HK-2 (cell line): ENCODE measurements at regions not wholly inside any gene's neighbourhood (a gene's known extent, or its start where the extent isn't known, plus 50 kb on each side); places are given as distances from the start of the nearest gene placed in this dataset.
"Not testable (repeated sequence)": the region's sequence is repeated elsewhere in the genome, so short reads cannot be mapped to it uniquely, and the experiment has no call there.

Source experiments
- DNase-seq: peaks from one replicate; pipeline ENCODE4 v3.0.0-alpha.2; 2018; ENCODE audit not compliant: unreplicated experiment

DNA sequence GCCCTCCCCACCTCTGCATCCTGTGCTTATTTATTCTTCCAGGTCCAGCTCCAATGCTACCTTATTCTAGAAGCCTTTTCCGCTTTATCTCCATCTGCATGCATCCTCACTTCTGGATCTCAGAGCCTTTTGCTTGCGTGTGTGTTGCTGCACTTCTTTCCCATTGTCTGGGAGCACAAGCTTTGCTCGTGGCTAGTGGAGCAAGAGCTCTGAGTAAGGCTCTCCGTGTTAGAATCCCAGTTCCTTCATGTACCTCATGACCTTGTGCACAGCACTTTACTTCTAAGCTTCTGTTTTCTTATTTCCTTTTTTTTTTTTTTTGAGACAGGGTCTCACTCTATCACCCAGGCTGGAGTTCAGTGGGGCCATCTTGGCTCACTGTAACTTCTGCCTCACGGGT is 140.0 kb upstream of the POU3F1 start:
- DNase-seq: no peak

DNA sequence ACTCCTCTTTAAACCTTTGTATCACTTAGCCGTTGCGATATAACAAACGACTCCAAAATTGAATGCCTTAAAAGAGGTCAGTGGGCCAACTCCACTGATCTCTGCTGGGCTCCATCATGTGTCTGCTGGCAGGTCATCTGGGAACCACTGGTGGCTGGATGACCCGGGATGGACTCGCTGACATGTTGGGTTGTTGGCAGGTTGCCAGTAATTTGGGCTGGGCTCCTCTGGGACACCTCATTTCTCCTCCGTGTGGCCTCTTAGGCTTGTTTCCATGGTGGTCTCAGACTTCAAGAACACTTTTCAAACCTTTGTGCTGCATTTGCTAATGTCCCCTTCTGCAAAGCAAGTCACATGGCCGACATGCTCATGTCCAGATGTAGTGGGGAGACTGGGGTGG is 139.3 kb upstream of the POU3F1 start:
- DNase-seq: no peak

DNA sequence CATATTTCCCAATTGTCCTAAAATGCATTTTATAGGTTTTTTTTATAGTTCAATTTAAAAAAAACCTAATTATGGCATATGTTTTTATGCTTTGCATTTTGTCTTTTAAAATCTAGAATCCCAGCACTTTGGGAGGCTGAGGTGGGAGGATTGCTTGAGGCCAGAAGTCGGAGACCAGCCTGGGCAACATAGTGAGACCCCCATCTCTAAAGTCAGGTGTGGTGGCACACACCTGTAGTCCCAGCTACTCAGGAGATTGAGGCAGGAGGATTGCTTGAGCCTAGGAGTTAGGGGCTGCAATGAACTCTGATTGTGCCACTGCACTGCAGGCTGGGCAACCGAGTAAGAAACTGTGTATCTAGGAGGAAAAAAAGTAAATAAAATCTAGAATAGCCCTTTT is 137.2 kb upstream of the POU3F1 start:
- DNase-seq: no peak

DNA sequence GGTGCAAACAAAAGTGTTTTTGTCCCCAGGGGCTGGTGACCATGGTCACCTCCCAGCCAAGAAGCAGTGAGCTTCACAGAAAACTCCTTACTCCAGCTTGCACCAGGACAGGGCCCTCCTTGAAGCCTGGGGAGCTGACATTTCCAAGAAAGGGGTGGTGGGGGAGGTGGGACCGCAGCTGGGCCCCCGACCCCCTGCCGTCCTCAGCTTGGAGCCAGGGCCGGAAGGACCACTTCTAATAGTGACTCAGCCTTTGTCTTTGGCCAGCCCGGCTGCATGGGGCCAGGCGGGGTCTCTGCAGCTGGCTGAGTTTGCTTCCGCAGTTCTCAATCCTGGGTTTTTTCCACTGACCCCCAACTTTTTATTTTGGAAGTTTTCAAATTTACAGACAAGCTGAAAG is 136.5 kb upstream of the POU3F1 start:
- DNase-seq: no peak

DNA sequence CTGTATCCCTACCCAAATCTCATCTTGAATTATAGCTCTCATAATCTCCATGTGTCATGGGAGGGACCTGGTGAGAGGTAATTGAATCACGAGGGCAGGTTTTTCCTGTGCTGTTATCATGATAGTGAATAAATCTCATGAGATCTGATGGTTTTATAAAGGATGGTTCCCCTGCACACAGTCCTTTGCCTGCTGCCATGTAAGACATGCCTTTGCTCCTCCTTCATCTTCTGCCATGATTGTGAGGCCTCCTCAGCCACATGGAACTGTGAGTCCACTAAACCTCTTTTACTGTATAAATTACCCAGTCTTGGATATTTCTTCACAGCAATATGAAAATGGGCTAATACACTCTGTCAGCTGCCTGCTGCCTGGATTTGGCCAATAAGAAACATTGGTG is 133.8 kb upstream of the POU3F1 start:
- DNase-seq: not testable (repeated sequence)

DNA sequence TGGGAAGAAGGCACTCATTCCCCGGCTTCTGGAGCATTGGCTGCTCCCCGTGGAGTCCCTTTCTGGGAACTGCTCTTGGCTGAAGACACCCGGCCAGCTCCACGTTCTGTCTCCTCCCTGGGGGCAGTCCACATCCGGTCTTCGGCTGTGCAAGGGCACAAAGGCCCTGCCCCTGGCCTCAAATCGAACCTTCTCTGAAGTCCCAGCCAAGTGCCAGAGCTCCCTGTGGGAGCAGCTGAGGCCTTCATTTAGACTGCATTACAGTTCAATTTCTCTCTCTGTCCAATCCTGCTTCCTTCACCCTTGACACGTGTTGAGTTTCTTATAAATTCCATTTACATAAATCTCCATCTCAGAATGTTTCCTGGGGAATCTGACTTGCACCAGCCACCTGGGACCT is 132.9 kb upstream of the POU3F1 start:
- DNase-seq: no peak

DNA sequence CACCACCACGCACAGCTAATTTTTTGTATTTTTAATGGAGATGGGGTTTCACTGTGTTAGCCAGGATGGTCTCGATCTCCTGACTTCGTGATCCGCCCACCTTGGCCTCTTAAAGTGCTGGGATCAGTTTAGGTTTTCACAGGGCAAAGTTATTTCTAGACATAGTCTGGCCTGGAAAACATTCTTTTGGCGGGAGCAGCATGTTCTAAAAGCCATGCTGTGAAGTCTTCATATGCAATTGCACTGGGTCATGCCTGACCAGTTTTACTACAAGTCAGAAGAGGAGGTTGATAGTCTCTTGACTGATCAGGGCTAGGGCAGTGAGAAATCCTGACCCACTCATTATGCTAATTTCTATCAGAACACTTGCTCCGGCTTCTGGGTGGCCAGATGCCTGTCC is 131.6 kb upstream of the POU3F1 start:
- no peak for DNase-seq

DNA sequence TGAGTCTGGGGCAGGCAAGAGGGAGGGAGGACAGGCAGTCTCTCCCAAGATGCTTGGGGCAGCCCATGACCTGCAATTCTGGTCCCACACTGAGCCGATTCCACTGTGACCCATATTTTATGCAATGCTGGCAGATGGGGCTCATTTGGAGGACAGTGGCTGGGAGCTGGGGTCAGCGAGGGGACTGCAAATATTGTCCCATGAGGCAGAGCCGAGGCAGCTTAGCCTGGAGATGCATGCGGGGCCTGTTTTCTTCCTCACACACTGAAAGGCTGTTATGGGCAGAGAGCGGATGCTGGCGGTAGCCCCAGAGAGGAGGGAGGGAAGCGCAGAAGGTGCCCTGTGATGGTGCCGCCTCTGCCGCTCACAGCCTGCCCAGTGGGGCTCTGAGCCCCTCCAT is 128.5 kb upstream of the POU3F1 start:
- no peak for DNase-seq

DNA sequence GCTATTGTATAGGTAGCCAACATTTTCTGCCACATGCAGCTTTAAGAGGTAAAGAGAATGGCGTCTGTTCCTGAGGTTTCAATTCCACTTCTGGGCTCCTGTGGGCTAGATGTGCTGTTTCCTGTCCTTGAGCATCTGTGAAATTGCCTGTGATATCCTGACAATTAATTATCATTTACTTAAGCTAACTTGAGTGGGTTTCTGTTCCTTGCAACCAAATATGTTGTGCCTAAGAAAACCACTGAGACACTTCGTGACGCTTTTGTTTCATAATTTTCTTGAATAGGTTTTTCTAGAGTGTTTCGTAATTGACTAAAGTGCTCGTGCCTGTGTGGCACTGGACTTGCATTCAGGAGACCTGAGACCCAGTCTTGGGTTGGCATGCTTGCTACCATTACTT is 127.3 kb upstream of the POU3F1 start:
- DNase-seq: no peak

DNA sequence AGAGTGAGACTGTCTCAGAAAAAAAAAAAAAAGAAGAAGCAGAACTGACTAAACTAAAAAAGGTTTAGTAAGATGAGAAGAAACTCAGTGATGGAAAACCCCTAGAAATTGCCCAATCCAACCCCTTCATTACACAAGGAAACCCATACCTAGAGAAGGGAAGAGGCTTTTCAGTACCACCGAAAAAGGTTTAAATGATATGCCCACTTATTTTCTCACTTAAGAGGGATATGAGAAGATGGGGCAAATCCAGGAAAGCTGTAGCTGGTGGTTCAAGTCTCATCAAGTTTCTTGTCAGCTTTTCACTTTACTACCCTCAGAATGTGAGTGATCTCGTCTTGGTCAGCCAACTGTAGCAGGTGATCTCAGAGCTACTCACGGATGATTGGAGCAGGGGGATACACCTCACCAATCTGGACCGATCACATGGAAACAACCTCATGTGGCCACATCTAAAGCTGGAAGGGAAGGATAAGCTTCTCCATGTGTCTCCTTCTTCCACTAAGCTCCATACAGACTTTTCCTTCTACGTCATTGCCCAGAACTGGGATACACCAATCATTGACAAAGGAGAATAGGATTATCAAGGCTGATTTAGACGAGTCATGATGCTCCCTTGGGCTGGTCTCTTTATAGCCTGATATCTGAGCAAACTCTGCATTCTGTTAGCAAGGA is 126.7 kb upstream of the POU3F1 start:
- peak; percentile 10 for DNase-seq

DNA sequence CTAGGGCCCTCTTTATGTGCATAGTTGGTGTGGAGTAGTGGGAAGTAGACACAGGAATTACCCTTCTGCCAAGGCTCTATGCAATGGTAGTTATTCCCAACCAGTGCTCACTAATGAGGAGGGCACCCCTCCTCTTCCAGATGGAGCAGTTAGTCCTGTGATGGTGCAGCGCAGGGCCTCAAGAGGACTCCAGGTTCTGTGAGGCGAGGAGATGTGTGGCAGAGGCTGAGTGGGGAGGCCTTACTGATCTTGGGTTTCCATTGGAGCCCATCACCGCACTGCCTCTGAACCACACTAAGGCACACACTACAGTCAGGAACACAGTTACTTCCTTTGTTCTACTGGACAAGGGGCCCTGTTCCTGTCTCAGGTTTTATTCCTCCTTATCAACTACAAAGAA is 122.5 kb upstream of the POU3F1 start:
- DNase-seq: no peak

DNA sequence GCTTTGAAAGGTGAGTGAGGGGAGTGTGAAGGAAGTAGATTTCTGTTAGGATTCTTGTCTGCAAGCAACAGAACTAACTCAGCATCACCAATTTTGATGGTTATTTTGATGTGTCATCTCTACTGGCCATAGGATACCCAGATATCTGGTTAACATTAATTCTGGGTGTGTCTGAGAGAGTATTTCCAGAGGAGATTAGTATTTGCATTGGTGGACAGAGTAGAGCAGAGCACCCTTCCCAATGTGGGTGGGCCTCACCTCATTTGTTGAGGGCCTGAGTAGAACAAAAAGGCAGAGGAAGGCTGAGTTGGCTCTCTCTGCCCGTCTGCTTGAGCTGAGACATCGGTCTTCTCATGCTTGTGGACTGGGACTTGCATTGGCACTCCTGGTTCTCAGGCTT is 121.8 kb upstream of the POU3F1 start:
- DNase-seq: no peak

DNA sequence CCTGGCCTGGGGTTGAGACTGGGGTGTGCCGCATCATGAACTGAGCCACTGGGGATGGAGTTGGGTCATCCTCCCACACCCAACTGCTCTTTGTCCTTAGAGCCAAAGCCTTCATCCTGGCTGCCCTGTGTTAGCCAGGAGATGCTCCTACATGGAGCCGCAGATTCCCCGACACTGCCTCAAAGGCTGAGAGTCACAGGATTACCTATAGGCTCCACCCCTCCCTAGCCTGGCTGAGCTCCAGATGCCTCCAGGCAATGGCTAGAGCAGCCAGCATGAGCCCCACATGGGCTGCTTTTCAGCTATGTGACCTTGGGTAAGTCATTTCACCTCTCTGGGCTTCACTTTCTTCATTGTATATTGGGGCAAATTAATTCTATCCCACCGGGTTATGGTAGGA is 119.9 kb upstream of the POU3F1 start:
- no peak for DNase-seq

DNA sequence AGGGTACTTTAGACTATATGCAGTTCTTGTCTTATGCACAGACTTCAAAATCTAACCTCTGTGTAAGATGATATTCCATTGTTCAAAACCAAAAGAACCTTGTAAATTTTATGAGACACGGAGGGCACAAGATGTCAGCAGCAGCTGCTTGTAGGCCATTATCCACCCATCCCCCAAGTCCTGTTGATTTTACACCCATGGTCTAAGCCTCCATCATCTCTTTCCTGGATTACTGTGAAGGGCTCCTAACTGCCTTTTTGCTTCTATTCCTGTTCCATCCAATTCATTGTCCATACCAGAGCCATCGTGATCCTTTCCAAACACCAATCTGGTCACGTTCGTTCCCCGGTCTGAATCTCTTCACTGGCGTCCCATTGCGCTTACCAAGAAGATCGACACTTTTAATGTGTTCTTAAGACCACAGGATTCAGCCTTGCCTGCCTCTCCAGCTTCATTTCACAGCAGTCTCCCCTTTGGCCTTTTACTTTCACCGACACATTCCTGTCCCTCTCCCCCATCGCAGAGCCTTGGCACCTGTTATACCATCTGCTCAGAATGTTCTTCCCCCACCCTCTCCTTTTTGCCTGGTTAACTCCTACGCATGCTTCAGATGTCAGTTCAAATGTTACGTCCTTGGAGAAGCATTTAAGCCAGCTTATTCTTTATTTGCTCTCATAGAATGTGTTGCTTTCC is 107.3 kb upstream of the POU3F1 start:
- DNase-seq: no peak

DNA sequence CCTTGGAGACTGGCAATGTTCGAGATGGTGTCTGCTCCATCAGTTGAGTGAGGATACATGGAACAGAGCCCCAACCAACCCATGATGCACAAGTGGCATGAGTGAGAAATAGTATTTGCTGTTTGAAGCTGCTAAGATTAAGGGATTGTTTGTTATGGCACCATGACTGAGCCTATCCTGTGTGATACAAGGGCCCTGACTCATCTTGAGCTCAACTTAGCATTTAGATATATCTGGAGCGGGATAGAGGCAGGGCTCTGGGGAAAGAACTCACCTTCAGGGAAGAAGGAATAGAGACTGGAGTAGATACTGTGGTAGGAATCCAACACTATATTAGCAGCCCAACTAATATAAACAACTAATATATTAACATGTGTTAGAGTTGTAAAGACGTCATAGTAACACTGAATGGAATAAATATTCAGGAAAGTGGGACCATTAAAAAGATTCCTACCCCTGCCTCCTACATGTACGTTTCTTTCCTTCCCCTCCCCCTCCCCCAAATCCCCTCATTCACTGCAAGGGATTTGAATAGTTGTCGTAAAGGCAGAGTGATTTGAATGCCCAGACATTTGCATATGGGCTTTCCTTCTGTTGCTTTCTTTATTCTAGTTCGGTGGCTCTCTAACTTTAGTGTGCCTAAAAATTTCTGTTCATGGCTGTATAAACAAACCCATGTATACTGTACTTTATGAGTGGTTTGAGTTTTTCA is 106.6 kb upstream of the POU3F1 start:
- no peak for DNase-seq

DNA sequence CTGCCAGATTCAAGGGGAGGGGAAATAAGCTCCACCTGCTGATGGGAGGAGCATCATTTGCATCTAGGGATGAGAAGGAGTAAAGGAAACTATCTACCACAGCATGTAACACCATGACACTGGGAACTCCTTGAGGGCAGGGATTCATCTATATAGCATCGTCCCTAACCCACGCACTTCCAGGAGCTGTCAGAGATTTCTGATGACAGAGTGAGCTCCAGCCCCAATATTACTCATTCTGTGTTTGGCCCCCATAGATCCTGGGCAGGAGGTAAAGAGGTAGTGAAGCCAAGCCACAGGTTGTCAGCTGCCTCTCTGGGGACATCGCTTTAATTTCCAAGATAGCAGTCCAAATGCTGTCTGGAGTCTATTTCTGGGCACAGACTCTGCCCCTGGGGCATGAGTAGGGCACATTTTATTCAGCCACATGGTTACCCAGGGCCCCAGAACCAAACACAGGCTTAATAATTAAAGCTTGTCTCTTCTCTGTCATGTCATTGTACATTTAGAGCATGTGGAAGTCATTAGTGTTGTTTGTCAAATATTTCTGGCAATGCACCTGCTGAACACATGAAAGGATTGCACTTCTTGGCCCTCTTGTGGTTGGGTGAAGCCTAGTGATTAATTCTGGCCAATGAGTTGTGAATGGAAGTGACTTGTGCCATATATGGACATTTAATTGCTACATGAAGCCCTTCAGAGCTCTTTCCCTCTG is 105.9 kb upstream of the POU3F1 start:
- DNase-seq: no peak

DNA sequence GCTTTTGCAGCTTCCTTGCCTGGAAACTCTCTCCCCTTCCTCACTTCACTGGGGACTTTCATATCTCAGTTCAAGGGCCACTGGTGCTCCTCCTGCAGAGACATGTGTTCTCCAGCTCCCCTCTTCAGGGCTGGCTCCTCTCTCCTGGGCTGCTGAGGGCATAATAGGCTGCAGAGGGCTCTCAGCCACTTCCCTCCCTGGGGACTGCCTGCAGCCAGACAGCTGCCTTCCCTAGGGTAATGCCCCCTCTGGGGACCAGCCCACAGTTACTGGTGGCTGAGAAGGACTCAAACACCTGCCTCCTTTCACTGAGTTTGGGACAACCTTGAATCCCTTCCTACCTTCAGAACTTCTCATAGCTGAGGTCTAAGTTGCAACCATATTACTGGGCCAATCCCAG is 104.8 kb upstream of the POU3F1 start:
- no peak for DNase-seq

DNA sequence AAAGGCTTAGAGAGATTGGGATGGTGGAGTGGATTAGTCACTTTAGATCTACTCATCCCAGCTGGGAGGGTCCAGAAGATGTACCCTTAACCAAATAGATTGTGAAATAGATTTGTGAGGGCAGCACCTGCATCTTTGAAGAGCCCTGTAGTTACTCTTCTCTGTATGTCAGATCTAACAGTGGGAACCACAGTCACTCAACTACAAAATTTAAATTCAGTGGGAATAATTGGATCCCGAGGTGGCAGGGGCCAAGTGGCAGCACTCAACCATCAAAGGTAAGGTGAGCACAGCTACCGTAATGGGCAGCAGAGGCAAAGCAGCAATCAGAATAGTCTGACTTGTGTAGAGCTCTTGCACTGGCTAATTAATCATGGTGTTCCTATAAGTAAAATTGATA is 99.5 kb upstream of the POU3F1 start:
- DNase-seq: not testable (repeated sequence)

DNA sequence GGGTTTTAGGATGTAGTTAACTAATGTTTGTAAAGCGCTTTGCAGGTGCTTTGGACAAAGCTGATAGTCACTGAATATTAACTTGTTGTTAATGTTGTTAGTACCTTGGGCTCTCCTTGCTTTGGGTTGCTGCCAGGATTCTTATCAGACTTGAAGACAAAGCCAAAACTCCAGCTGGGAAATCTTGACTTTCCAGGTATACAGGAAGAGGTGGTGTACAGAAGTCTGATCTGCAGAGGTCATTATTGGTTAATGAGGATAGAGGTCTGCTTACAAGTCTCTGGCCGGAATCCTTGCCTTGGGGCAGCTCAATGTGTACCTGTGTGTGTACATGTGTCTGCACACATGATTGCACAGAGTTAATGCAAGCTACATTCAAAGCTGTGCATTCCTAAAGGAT is 96.0 kb upstream of the POU3F1 start:
- DNase-seq: no peak

DNA sequence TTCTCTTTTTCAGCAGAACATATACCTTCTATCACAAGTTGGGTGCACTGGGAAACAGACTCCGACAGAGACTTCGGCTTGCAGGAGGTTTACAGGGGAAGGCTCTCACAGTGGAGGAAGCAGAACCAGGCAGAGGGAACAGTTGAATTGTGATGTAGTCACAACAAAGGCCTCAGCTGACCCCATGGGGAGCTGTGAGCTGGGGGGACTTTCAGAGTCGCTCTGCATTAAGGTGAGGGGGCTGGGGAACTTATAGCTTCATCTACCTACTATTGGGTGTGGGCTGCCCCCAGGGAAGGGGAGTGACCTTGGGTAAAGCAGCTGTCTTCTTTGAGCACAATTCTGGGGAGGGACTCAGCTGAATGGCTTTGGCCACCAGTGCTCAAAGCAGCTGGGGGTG is 94.9 kb upstream of the POU3F1 start:
- DNase-seq: no peak

DNA sequence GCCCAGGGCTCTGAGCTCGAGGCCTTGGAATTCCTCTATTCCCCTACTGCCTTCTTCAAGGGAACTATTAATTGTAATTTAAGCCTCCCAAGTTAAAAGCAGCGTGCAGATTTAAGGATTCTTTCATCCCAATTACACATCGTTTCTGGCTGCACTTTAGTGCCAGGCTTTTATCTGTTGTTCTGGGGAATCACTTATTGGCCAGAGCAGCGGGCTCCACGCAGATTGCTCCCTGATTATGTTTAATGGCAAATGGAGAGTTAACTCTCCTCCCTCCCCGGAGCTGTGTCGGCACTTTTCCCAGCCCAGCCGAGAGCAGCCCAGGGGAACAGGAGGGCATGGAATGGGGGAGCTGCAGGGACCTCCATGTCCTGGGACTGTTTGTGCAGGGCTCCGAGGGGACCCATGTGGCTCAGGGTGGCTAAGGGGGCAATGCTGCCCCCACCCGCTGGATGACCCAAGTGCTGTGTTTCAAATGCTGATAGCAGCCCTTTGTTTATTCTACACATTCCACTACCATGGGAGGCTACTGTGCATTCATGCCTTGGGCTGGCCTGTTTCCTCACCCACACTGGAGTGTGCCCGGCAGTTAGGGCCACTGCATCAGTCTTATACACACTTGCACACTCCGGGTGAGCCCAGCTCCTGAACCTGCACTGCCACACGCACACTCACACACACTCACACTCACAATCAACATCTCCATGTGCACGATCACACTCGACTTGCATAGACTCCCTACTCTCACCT is 93.3 kb upstream of the POU3F1 start:
- DNase-seq: no peak
